ENCODE measurements at regions not wholly inside any gene's neighbourhood (a gene's known extent, or its start where the extent isn't known, plus 50 kb on each side); places are given as distances from the start of the nearest gene placed in this dataset.
"Not testable (repeated sequence)": the region's sequence is repeated elsewhere in the genome, so short reads cannot be mapped to it uniquely, and the experiment has no call there.

- DNase-seq: no peak
Observed at GRCh38 chr3:153373606-153374005, 211.6 kb downstream of the RAP2B start.

GRCh38 chr3:153378366-153378765 is 216.3 kb downstream of the RAP2B start:
- not testable (repeated sequence) for DNase-seq

- no peak for DNase-seq
Observed at GRCh38 chr3:153379516-153379915, 217.5 kb downstream of the RAP2B start.

- DNase-seq: no peak
Observed at GRCh38 chr3:153385343-153385742, 223.3 kb downstream of the RAP2B start.

GRCh38 chr3:153392363-153392762 is 230.3 kb downstream of the RAP2B start:
- no peak for DNase-seq

- no peak for DNase-seq
Observed at GRCh38 chr3:153394017-153394416, 232.0 kb downstream of the RAP2B start.

GRCh38 chr3:153396581-153396980 is 234.6 kb downstream of the RAP2B start:
- DNase-seq: no peak

GRCh38 chr3:153397794-153398193 is 235.8 kb downstream of the RAP2B start:
- DNase-seq: no peak

- no peak for DNase-seq
Observed at GRCh38 chr3:153399636-153400035, 237.6 kb downstream of the RAP2B start.

GRCh38 chr3:153400641-153401040 is 238.6 kb downstream of the RAP2B start:
- no peak for DNase-seq

GRCh38 chr3:153404157-153404556 is 242.1 kb downstream of the RAP2B start:
- DNase-seq: no peak

- not testable (repeated sequence) for DNase-seq
Observed at GRCh38 chr3:153405320-153405719, 243.3 kb downstream of the RAP2B start.

GRCh38 chr3:153410517-153410916 is 248.5 kb downstream of the RAP2B start:
- DNase-seq: no peak

- DNase-seq: no peak
Observed at GRCh38 chr3:153414982-153415381, 253.0 kb downstream of the RAP2B start.

- no peak for DNase-seq
Observed at GRCh38 chr3:153422314-153422713, 260.3 kb downstream of the RAP2B start.

GRCh38 chr3:153423820-153424219 is 261.8 kb downstream of the RAP2B start:
- DNase-seq: not testable (repeated sequence)

- no peak for DNase-seq
Observed at GRCh38 chr3:153426344-153426743, 264.3 kb downstream of the RAP2B start.

GRCh38 chr3:153426803-153427202 is 264.8 kb downstream of the RAP2B start:
- no peak for DNase-seq

- DNase-seq: no peak
Observed at GRCh38 chr3:153429821-153430220, 267.8 kb downstream of the RAP2B start.

- no peak for DNase-seq
Observed at GRCh38 chr3:153431076-153431475, 269.1 kb downstream of the RAP2B start.

GRCh38 chr3:153437666-153438065 is 275.6 kb downstream of the RAP2B start:
- no peak for DNase-seq

- DNase-seq: no peak
Observed at GRCh38 chr3:153438271-153438670, 276.2 kb downstream of the RAP2B start.

GRCh38 chr3:153439780-153440179 is 277.8 kb downstream of the RAP2B start:
- no peak for DNase-seq

GRCh38 chr3:153440311-153440710 is 278.3 kb downstream of the RAP2B start:
- DNase-seq: no peak

- DNase-seq: no peak
Observed at GRCh38 chr3:153442386-153442785, 280.4 kb downstream of the RAP2B start.

All from NCI-H2171 treated with DMSO at 0.1 percent for 48 hours (cell line).